ENCODE measurements at regions not wholly inside any gene's neighbourhood (a gene's known extent, or its start where the extent isn't known, plus 50 kb on each side); places are given as distances from the start of the nearest gene placed in this dataset.

DNA sequence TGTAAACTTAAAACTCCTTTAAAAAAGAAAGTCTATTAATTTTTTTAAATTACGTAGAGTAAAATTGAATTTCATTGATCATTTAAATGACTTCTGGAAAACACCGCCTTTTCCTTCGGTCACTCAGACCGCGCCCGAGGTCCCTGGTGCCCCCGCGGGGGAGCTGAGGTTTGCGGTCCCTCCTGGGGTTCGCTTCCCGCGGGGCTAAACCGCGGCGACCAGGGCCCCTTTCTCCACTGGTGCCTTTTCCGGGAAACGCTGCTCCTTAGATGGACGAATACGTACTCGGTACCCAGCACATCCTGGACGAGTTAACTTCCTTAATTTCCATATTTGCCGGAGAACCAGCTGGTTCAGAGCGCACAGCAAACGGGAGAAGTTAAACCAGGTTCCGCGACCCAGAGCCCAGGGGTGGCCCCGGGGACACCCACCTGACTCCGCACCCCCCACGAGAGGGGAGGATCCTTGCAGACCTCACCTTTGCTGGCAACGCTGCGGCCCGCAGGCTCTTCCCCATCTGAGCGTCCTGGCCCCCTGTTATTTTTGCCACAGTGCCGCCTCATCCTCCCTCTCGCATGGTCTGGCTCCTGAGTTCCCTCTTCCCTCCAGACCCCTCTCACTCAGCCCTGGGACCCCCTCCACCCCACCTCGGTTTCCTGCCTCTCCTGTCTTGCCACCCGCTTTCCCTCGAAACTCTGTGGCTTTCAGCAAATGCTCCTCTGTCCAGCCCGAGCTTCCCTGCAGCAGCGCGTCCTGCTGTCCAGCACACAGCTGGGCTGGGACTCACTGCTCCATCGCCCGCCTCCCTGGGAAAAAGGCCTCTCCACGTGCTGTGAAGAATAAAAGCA is 420.0 kb upstream of the MYT1L start:
- no peak overlapping the region for H3K4me3 ChIP-seq (ENCODE audit: control extremely low read depth in 1 of 5, extremely low read depth in 1 of 5, insufficient read depth in 1 of 5, low read depth in 2 of 5, low read length in 4 of 5)
- ChIA-PET CTCF (no interaction called here), POLR2A (no interaction called here)
- no peak overlapping the region for H3K4me2 ChIP-seq (replicated peaks; ENCODE audit: low read depth, low read length, poor library complexity, severe bottlenecking)
- ATAC-seq (ENCODE audit: low read depth) (no peak), DNase-seq (no peak)
- no peaks in the 10 kb centered on the region for H4K20me1 ChIP-seq (ENCODE audit: control insufficient read depth, insufficient read depth, low read length, poor library complexity, severe bottlenecking)
- H3K27me3 ChIP-seq (replicated peaks in 1 of 4; ENCODE audit: control extremely low read depth in 1 of 4, control insufficient read depth in 3 of 4, insufficient read depth in 4 of 4, low read length in 3 of 4), result peaks cover 0 to 3% (median 0%) of the 10 kb centered on the region in 4 experiments
- H3K36me3 ChIP-seq (replicated peaks in 1 of 2; ENCODE audit: control extremely low read depth in 1 of 2, control insufficient read depth in 1 of 2, extremely low read depth in 1 of 2, insufficient read depth in 2 of 2, low read length in 1 of 2), result no peaks in the 10 kb centered on the region
- no peak overlapping the region for H3K9ac ChIP-seq (ENCODE audit: low read length)
- H3K79me2 ChIP-seq (ENCODE audit: control insufficient read depth, insufficient read depth, low read length), result no peaks in the 10 kb centered on the region
- no peak overlapping the region for H3K4me3 Mint-ChIP-seq
- no peaks in the 10 kb centered on the region for H3K27me3 Mint-ChIP-seq
- no peak for TF ChIP-seq EZH2 (IDR thresholded peaks at IDR 0.05; ENCODE audit: borderline replicate concordance, insufficient read depth, low read depth, low read length, poor library complexity, severe bottlenecking)
- TF ChIP-seq, protein P1, sequence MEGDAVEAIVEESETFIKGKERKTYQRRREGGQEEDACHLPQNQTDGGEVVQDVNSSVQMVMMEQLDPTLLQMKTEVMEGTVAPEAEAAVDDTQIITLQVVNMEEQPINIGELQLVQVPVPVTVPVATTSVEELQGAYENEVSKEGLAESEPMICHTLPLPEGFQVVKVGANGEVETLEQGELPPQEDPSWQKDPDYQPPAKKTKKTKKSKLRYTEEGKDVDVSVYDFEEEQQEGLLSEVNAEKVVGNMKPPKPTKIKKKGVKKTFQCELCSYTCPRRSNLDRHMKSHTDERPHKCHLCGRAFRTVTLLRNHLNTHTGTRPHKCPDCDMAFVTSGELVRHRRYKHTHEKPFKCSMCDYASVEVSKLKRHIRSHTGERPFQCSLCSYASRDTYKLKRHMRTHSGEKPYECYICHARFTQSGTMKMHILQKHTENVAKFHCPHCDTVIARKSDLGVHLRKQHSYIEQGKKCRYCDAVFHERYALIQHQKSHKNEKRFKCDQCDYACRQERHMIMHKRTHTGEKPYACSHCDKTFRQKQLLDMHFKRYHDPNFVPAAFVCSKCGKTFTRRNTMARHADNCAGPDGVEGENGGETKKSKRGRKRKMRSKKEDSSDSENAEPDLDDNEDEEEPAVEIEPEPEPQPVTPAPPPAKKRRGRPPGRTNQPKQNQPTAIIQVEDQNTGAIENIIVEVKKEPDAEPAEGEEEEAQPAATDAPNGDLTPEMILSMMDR (IDR thresholded peaks at IDR 0.05), result no peak
- no peak overlapping the region for H2AFZ ChIP-seq (ENCODE audit: insufficient read depth, low read depth, low read length, poor library complexity, severe bottlenecking)
- 96% methylated on average over 43 of the region's 44 CpGs for WGBS (ENCODE audit: insufficient coverage)
- H3K27ac Mint-ChIP-seq, result no peak overlapping the region
- intact Hi-C loops (cut with micrococcal nuclease), result no loop called here
- H3K27ac ChIP-seq (ENCODE audit: low read length in 2 of 2), result no peak overlapping the region
- peaks cover 4% of the 10 kb centered on the region for H3K9me3 Mint-ChIP-seq (ENCODE audit: insufficient read depth)
- peaks cover 0 to 43% (median 7%) of the 10 kb centered on the region in 3 donors for H3K9me3 ChIP-seq (ENCODE audit: control extremely low read depth in 1 of 3, control insufficient read depth in 2 of 3, insufficient read depth in 1 of 3, low read length in 2 of 3)
- H3K4me1 Mint-ChIP-seq, result no peaks in the 10 kb centered on the region
- no peaks in the 10 kb centered on the region for H3K4me1 ChIP-seq (ENCODE audit: control insufficient read depth in 2 of 2, insufficient read depth in 2 of 2, low read length in 2 of 2)

DNA sequence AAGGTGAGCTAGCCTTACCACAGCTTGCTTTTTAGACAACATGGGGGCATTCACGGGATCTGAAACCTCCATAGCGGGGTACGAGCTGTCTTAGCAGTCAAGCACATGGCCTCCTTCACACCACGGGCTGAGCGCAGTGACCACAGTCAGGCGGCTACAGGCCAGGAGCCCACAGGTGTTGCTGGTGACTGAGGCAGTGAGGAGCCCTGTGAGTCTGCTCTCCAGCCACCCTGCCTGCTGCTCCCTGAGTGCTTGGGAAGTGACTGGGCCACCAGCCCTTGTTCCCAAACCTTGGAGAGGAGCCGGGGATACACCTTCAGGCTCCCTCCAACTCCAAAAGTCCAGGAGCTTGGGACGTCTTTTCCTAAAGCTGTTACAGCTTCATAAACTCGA is 418.1 kb upstream of the MYT1L start:
- Mint-ChIP-seq H3K27ac (no peak overlapping the region), H3K4me1 (no peaks in the 10 kb centered on the region), H3K9me3 (ENCODE audit: insufficient read depth) (peaks cover 4% of the 10 kb centered on the region), H3K4me3 (no peak overlapping the region), H3K27me3 (no peaks in the 10 kb centered on the region)
- CTCF ChIA-PET, result no interaction called here
- 85% methylated on average over 8 of the region's 9 CpGs for WGBS (ENCODE audit: insufficient coverage)
- Histone ChIP-seq H3K4me3 (ENCODE audit: control extremely low read depth in 1 of 5, extremely low read depth in 1 of 5, insufficient read depth in 1 of 5, low read depth in 2 of 5, low read length in 4 of 5) (no peak overlapping the region), H4K20me1 (ENCODE audit: control insufficient read depth, insufficient read depth, low read length, poor library complexity, severe bottlenecking) (no peaks in the 10 kb centered on the region), H3K9ac (ENCODE audit: low read length) (no peak overlapping the region), H3K9me3 (ENCODE audit: control extremely low read depth in 1 of 3, control insufficient read depth in 2 of 3, insufficient read depth in 1 of 3, low read length in 2 of 3) (peaks cover 0 to 27% (median 5%) of the 10 kb centered on the region in 3 donors), H3K79me2 (ENCODE audit: control insufficient read depth, insufficient read depth, low read length) (no peaks in the 10 kb centered on the region), H3K4me2 (replicated peaks; ENCODE audit: low read depth, low read length, poor library complexity, severe bottlenecking) (no peak overlapping the region), H3K27ac (ENCODE audit: low read length in 2 of 2) (no peak overlapping the region), H3K27me3 (replicated peaks in 1 of 4; ENCODE audit: control extremely low read depth in 1 of 4, control insufficient read depth in 3 of 4, insufficient read depth in 4 of 4, low read length in 3 of 4) (peaks cover 0 to 3% (median 0%) of the 10 kb centered on the region in 4 experiments), H3K4me1 (ENCODE audit: control insufficient read depth in 2 of 2, insufficient read depth in 2 of 2, low read length in 2 of 2) (no peaks in the 10 kb centered on the region), H2AFZ (ENCODE audit: insufficient read depth, low read depth, low read length, poor library complexity, severe bottlenecking) (no peak overlapping the region), H3K36me3 (replicated peaks in 1 of 2; ENCODE audit: control extremely low read depth in 1 of 2, control insufficient read depth in 1 of 2, extremely low read depth in 1 of 2, insufficient read depth in 2 of 2, low read length in 1 of 2) (no peaks in the 10 kb centered on the region)
- no peak for ATAC-seq (ENCODE audit: low read depth)
- POLR2A ChIA-PET, result no interaction called here
- DNase-seq, result no peak
- TF ChIP-seq EZH2 (IDR thresholded peaks at IDR 0.05; ENCODE audit: borderline replicate concordance, insufficient read depth, low read depth, low read length, poor library complexity, severe bottlenecking), result no peak
- TF ChIP-seq, protein P1 (IDR thresholded peaks at IDR 0.05), result no peak
- intact Hi-C loops (cut with micrococcal nuclease), result no loop called here
